ENCODE measurements at regions not wholly inside any gene's neighbourhood (a gene's known extent, or its start where the extent isn't known, plus 50 kb on each side); places are given as distances from the start of the nearest gene placed in this dataset.

GRCh38 chr17:79485991-79486390, 124.9 kb downstream of the RBFOX3 start:
- TF ChIP-seq CTCF (optimal IDR thresholded peaks at IDR 0.05 in 1 of 3, IDR thresholded peaks at IDR 0.05 in 1 of 3, conservative IDR thresholded peaks at IDR 0.05 in 1 of 3; ENCODE audit: extremely low read depth in 1 of 3, insufficient read depth in 2 of 3, low read length in 3 of 3) (no peak), EZH2 (IDR thresholded peaks at IDR 0.05; ENCODE audit: low read length) (no peak)

Data from keratinocyte (primary cell).